Stimulated activated CD8-positive, alpha-beta memory T cell treated with anti-CD3 and anti-CD28 coated beads, Interleukin-15, amount 100 ng/mL, for 1 hour (primary cell): ENCODE measurements at regions not wholly inside any gene's neighbourhood (a gene's known extent, or its start where the extent isn't known, plus 50 kb on each side); places are given as distances from the start of the nearest gene placed in this dataset.
"Not testable (repeated sequence)": the region's sequence is repeated elsewhere in the genome, so short reads cannot be mapped to it uniquely, and the experiment has no call there.

Experiments
- DNase-seq: peaks from one replicate; pipeline ENCODE4 v3.0.0-alpha.2; 2020; ENCODE audit warnings: low read depth

- DNase-seq = not testable (repeated sequence)
These were observed 97.4 kb upstream of the NR5A2 start for GRCh38 chr1:199930067-199930466.

DNA sequence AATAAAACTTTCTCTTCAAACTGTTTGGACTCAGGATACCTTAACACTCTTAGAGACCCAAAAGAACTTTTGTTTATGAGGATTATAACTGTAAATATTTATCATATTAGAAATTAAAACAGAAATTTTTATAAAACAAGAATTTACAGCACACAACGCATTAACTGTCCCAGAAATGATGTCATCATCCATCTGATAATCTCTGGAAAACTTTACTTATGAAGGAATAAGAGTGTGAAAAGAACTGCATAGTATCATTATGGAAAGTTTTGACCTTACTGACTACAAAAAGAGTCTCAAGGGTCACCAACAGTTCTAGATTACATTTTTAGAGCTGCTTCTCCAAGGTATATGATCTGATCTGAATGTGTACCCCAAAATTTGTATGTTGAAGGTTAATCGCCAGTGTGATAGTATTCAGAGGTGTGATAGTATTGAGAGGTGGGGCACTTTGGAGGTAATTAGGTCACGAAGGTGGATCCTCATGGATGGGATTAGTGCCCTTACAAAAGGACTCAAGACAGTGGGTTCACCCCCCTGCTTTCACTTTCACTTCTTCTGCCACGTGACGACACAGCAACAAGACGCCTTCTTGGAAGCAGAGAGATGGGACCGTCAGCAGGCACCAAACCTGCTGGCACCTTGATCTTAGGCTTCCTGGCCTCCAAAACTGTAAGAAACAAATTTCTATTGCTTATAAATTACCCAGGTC is 95.7 kb upstream of the NR5A2 start:
- no peak for DNase-seq

GRCh38 chr1:199932462-199932861 is 95.0 kb upstream of the NR5A2 start:
- no peak for DNase-seq

DNA sequence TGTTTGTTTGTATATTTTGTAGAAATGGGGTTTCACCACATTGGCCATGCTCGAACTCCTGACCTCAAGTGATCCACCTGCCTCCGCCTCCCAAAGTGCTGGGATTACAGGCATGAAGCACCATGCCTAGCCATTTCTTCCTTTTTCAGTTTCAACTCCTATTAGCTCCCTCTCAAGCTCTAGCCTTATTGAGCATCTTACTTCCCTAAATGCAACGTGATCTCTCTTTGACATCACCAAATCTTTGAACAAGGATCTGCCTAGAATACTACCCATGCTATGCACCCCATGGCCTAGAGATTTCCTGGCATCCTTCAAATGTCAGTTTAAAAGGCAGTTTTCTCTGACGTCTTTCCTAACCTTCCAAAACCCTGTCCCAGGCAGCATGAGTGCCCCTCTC is 91.1 kb upstream of the NR5A2 start:
- no peak for DNase-seq

DNA sequence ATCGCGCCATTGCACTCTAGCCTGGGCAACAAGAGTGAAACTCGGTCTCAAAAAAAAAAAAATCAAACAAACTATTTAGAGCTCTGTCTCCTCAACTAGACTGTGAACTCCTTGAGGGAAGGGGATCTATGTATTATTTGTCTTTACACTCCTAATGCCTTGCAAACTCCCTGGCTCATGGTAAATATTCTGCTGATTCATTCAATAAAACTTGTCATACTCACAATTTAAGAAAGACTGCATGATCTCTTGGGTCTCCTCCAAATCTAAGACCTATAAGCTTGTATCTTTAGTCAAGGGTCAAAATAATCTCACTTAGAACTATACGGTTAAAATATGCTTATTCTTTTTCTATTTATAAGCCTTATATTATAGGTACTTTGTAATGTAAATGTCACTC is 90.3 kb upstream of the NR5A2 start:
- DNase-seq = no peak

- no peak for DNase-seq
These were observed 89.8 kb upstream of the NR5A2 start for GRCh38 chr1:199937661-199938060.

DNA sequence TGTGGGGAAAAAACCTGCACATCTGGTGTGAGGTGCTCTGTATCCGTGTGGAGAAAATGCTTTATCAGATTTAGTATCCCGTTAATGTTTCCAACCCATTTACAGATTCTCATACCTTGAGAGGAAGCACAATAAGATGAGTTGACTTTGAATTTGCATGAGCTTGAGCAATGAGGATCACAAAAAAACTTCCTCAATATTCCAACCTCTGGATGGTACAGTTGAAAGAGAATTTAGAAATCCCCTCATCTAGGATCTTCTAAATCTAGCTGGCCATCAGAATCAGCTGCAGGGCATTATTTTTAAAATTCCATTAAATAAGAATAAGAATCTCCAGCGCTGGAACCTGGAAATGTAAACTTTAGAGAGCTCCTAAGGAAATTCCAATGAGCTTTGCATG is 82.5 kb upstream of the NR5A2 start:
- no peak for DNase-seq

GRCh38 chr1:199945591-199945990 is 81.9 kb upstream of the NR5A2 start:
- DNase-seq = no peak

DNA sequence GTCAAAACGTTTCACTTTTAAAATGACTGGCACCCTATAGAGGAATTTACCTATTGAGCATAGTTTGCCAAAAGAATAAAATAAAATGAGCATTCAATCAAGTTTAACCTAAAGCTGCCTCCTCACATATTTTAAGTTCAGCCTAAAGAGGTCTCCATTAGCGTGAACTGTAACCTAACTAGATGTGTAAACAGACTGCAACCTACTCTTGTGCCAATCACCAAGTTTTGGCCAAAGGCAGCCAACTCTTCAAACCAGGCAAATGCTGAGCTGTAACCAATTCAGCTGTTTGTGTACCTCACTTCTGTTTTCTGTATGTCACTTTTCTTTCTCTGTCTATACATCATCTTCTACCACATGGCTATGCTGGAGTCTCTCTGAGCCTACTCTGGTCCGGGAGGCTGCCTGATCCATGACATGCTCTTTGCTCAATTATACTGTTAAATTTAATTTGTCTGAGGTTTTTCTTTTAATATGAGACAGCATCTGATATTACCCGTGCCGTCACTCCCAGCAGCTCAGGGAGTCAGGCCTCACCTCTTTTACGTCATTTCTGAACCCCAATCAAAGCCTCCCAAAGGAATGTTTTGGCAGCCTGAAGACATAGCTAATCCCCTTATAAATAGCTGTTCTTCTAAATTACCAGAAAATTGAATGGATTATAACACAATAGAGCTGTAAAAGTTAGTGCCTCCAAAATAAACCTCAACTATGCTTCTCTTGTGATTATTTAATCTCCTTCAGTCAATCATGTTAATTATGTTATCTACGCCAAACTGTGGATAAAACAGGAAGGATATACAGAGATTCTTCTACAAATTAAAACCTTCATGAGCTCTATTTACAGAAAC is 81.0 kb upstream of the NR5A2 start:
- DNase-seq = no peak

GRCh38 chr1:199948587-199949280 is 78.8 kb upstream of the NR5A2 start:
- DNase-seq = no peak

GRCh38 chr1:199951005-199951404 is 76.5 kb upstream of the NR5A2 start:
- not testable (repeated sequence) for DNase-seq

- no peak for DNase-seq
These were observed 73.9 kb upstream of the NR5A2 start for GRCh38 chr1:199953651-199954050.

- no peak for DNase-seq
These were observed 72.8 kb upstream of the NR5A2 start for GRCh38 chr1:199954699-199955098.

- DNase-seq = no peak
These were observed 72.3 kb upstream of the NR5A2 start for GRCh38 chr1:199955235-199955634.

DNA sequence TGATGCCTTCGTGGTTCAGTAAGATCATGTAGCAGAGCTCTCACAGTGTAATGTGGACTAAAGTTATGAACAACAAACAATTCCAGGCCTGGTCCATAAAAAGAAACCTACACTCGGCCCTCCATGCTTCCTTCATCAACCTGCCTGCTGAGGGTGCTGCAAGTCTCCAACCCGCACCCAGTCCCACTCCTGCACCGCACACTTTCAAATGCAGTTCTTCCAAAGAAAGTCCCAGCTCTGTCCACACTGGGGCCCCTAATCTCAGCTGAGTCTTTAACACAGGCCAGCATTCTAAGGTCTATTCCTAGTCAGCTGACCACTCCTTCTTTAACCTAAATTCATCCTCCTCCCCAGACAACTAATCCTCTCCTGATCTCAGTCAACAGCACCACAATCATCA is 71.5 kb upstream of the NR5A2 start:
- DNase-seq = no peak

- DNase-seq = no peak
These were observed 68.3 kb upstream of the NR5A2 start for GRCh38 chr1:199959033-199959774.

GRCh38 chr1:199959775-199960110 is 67.8 kb upstream of the NR5A2 start:
- DNase-seq = no peak

GRCh38 chr1:199970125-199970524 is 57.4 kb upstream of the NR5A2 start:
- no peak for DNase-seq

- no peak for DNase-seq
These were observed 50.9 kb upstream of the NR5A2 start for GRCh38 chr1:199976496-199977144.
